Stomach (tissue), 8 donors: ENCODE measurements at regions not wholly inside any gene's neighbourhood (a gene's known extent, or its start where the extent isn't known, plus 50 kb on each side); places are given as distances from the start of the nearest gene placed in this dataset.
"Not testable (repeated sequence)": the region's sequence is repeated elsewhere in the genome, so short reads cannot be mapped to it uniquely, and the experiment has no call there.

Source experiments
- DNase-seq, 2 donors: peaks; one replicate each; pipeline versions ENCODE4 v3.0.0 to v3.0.0-alpha.2; 2013 to 2019
- H3K27ac ChIP-seq, 5 donors: fragments of 200-600 bp in 4 of 5; sonication (generic) in 4 of 5; one replicate each; pipeline ENCODE4 v1.5.1; 2013 to 2019; ENCODE audit warnings: mild to moderate bottlenecking in 1 of 5, moderate library complexity in 1 of 5
- H3K27me3 ChIP-seq, 3 donors: fragments of 200-600 bp; sonication (generic); one replicate each; pipeline ENCODE4 v1.5.1; 2017 to 2019; ENCODE audit warnings: mixed run types in 1 of 3
- H3K36me3 ChIP-seq, 4 donors: fragments of 200-600 bp; sonication (generic); 1 replicate in 3 of 4; 2 replicates in 1 of 4; pipeline ENCODE4 v1.5.1; 2016 to 2019
- H3K4me1 ChIP-seq, 4 donors: fragments of 200-600 bp; sonication (generic); one replicate each; pipeline ENCODE4 v1.5.1; 2016 to 2019
- H3K4me3 ChIP-seq, 4 donors: fragments of 200-600 bp; sonication (generic) in 3 of 4; one replicate each; pipeline ENCODE4 v1.5.1; 2016 to 2019; ENCODE audit warnings: mild to moderate bottlenecking in 1 of 4
- H3K9me3 ChIP-seq, 4 donors: fragments of 200-600 bp; sonication (generic); one replicate each; pipeline ENCODE4 v1.5.1; 2016 to 2019
- CTCF ChIP-seq, 7 experiments: fragments of 450-650 bp in 4 of 7; fragments of 200-600 bp in 3 of 7; sonication (generic) in 3 of 7; IDR thresholded peaks; one replicate each; pipeline ENCODE4 v1.5.1; 2016 to 2019; ENCODE audit warnings: antibody characterized with exemption in 7 of 7, control low read depth in 2 of 7, mild to moderate bottlenecking in 1 of 7
- EP300 ChIP-seq: sonication (generic); formaldehyde crosslinking; IDR thresholded peaks from one replicate; pipeline ENCODE4 v1.6.1; 2017; ENCODE audit warnings: antibody characterized with exemption
- POLR2A ChIP-seq, 4 donors: fragments of 450-650 bp; IDR thresholded peaks; one replicate each; pipeline ENCODE4 v1.6.1; 2016; ENCODE audit warnings: antibody characterized with exemption in 4 of 4, control low read depth in 2 of 4, mild to moderate bottlenecking in 1 of 4, moderate library complexity in 1 of 4
- POLR2AphosphoS5 ChIP-seq, 3 donors: sonication (generic); formaldehyde crosslinking; IDR thresholded peaks; one replicate each; pipeline ENCODE4 v1.6.1; 2016; ENCODE audit warnings: antibody characterized with exemption in 3 of 3
- WGBS, 5 donors: extraction: QIAGEN DNeasy Blood & Tissue Kit in 3 of 5; methylation state at CpG; one replicate each; pipeline versions ENCODE4 v1.1.5 to v1.1.7; 2013 to 2018; 5-methylcytosine and 5-hydroxymethylcytosine counted together
- intact Hi-C: fragments of 100-400 bp; cut with DNase I; formaldehyde crosslinking; loops from one replicate; pipeline ENCODE4 v1.15.1; 2023; ENCODE audit warnings: low total_unique reads
- donor health status: healthy with polysubstance abuse.
- donor health status: Bipolar disorder and iron deficiency.
- donor health status: healthy.

DNA sequence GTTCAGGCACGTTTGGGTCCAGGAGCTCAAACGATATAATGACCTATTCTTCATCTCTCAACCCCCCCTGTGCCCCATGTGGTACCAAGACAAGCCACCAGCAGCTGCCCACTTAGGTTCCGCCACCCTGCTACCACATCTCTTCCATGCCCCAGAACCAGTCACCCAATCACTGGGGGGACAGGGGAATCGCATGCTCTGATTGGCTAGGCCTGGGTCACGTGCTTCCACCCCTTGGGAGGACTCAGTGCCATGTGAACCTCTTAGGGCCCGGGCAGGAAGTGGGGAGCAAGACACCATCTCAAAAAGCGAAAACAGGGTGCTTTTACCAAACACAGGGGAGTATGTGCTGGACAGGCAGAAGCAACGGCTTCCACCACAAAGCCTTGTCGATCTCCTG, 91.3 kb downstream of the KATNIP start:
- TF ChIP-seq POLR2A (IDR thresholded peaks at IDR 0.05) (no peak), CTCF (IDR thresholded peaks at IDR 0.05) (no peak), EP300 (no peak), POLR2AphosphoS5 (IDR thresholded peaks at IDR 0.05) (no peak)
- Histone ChIP-seq H3K4me3 (no peak overlapping the region), H3K9me3 (no peaks in the 10 kb centered on the region), H3K36me3 (peaks cover 0 to 30% (median 23%) of the 10 kb centered on the region in 4 donors), H3K27ac (no peak overlapping the region), H3K4me1 (peaks cover 0 to 2% (median 0%) of the 10 kb centered on the region in 4 donors), H3K27me3 (no peaks in the 10 kb centered on the region)
- no peak for DNase-seq
- WGBS, 5 donors, result 91 to 97% (median 95%) methylated on average over 8 to 9 of the region's 9 CpGs
- intact Hi-C loops, result no loop called here

GRCh38 chr16:27641734-27642415, 91.9 kb downstream of the KATNIP start:
- H3K27ac ChIP-seq, H3K27me3 ChIP-seq, H3K9me3 ChIP-seq, H3K4me1 ChIP-seq, DNase-seq, H3K4me3 ChIP-seq, intact Hi-C loops: not testable (repeated sequence)
- 95 to 99% (median 98%) methylated on average over 10 of the region's 10 CpGs for WGBS, 5 donors
- H3K36me3 ChIP-seq, result peaks cover 0 to 37% (median 28%) of the 10 kb centered on the region in 4 donors

GRCh38 chr16:27642756-27643155, 92.8 kb downstream of the KATNIP start:
- H3K27me3 ChIP-seq, result no peaks in the 10 kb centered on the region
- no peaks in the 10 kb centered on the region for H3K4me1 ChIP-seq
- H3K9me3 ChIP-seq, result no peaks in the 10 kb centered on the region
- no peak for DNase-seq
- TF ChIP-seq EP300 (no peak), POLR2A (IDR thresholded peaks at IDR 0.05) (no peak), POLR2AphosphoS5 (IDR thresholded peaks at IDR 0.05) (no peak), CTCF (IDR thresholded peaks at IDR 0.05) (no peak)
- intact Hi-C loops, result no loop called here
- peaks cover 0 to 32% (median 23%) of the 10 kb centered on the region in 4 donors for H3K36me3 ChIP-seq
- WGBS, 5 donors, result 72 to 88% (median 80%) methylated on average over 4 of the region's 4 CpGs
- no peak overlapping the region for H3K27ac ChIP-seq
- H3K4me3 ChIP-seq, result no peak overlapping the region

DNA sequence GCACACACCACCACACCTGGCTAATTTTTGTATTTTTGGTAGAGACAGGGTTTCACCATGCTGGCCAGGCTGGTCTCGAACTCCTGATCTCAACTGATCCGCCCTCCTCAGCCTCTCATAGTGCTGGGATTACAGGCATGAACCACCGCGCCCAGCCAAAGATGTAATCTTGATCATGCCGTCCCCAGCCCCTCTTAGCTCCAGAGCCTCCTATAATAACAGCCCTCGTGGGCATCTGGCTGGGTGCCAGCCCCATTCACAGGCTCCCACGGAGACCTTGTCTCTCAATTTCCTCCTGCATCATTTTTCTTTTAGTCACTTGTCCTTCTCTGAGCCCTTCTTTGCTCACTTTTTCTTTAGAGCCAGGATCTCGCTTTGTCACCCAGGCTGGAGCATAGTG, 94.2 kb downstream of the KATNIP start:
- TF ChIP-seq CTCF (IDR thresholded peaks at IDR 0.05) (no peak), POLR2A (IDR thresholded peaks at IDR 0.05) (no peak), POLR2AphosphoS5 (IDR thresholded peaks at IDR 0.05) (no peak), EP300 (no peak)
- Histone ChIP-seq H3K27me3 (no peaks in the 10 kb centered on the region), H3K36me3 (peaks cover 0 to 38% (median 30%) of the 10 kb centered on the region in 4 donors), H3K4me1 (no peaks in the 10 kb centered on the region), H3K27ac (no peak overlapping the region), H3K9me3 (no peaks in the 10 kb centered on the region), H3K4me3 (no peak overlapping the region)
- 85 to 90% (median 87%) methylated on average over 8 of the region's 8 CpGs for WGBS, 5 donors
- DNase-seq, result no peak
- intact Hi-C loops, result no loop called here

- 93 to 99% (median 98%) methylated on average over 5 of the region's 5 CpGs for WGBS, 5 donors
- H3K27ac ChIP-seq, result no peak overlapping the region
- no peak for DNase-seq
- intact Hi-C loops, result no loop called here
- H3K9me3 ChIP-seq, result no peaks in the 10 kb centered on the region
- peaks cover 0 to 11% (median 0%) of the 10 kb centered on the region in 4 donors for H3K4me1 ChIP-seq
- H3K4me3 ChIP-seq, result no peak overlapping the region
- H3K36me3 ChIP-seq, result peaks cover 0 to 48% (median 34%) of the 10 kb centered on the region in 4 donors
- no peak for TF ChIP-seq POLR2A (IDR thresholded peaks at IDR 0.05)
- TF ChIP-seq CTCF (IDR thresholded peaks at IDR 0.05), result no peak
- TF ChIP-seq POLR2AphosphoS5 (IDR thresholded peaks at IDR 0.05), result no peak
- TF ChIP-seq EP300, result no peak
- H3K27me3 ChIP-seq, result no peaks in the 10 kb centered on the region
These were observed 95.5 kb downstream of the KATNIP start for GRCh38 chr16:27645396-27645795.
